Neural progenitor cell (in vitro differentiated cells): ENCODE measurements at regions not wholly inside any gene's neighbourhood (a gene's known extent, or its start where the extent isn't known, plus 50 kb on each side); places are given as distances from the start of the nearest gene placed in this dataset.

Experiments used
- CTCF ChIP-seq: fragments of 200-600 bp; sonication (generic); IDR thresholded peaks from 2 replicates; pipeline ENCODE4 v1.5.1; 2017; ENCODE audit warnings: antibody characterized with exemption, mild to moderate bottlenecking
- EZH2 ChIP-seq: fragments of 200-600 bp; sonication (generic); IDR thresholded peaks from 2 replicates; pipeline ENCODE4 v1.6.1; 2017; ENCODE audit warnings: antibody characterized with exemption, mild to moderate bottlenecking, moderate library complexity

GRCh38 chr2:236682651-236683422, 113.2 kb downstream of the ACKR3 start:
- TF ChIP-seq CTCF (no peak), EZH2 (no peak)
